SK-N-SH (cell line): ENCODE measurements at regions not wholly inside any gene's neighbourhood (a gene's known extent, or its start where the extent isn't known, plus 50 kb on each side); places are given as distances from the start of the nearest gene placed in this dataset.

Experiments
- EP300 ChIP-seq, 2 experiments: IDR thresholded peaks; 2 replicates each; pipeline versions ENCODE4 v1.4.0 to v1.6.1; 2012; ENCODE audit warnings: borderline replicate concordance in 1 of 2, low read depth in 1 of 2, low read length in 1 of 2
- RFX5 ChIP-seq: IDR thresholded peaks from 2 replicates; pipeline ENCODE4 v1.6.1; 2012; ENCODE audit warnings: mild to moderate bottlenecking, improper control_type of control experiment, low read length
- TF ChIP-seq, protein P1 (sequence below): fragments of 200-600 bp; sonication (generic); IDR thresholded peaks from 2 replicates; pipeline ENCODE4 v1.6.1; 2017; ENCODE audit warnings: antibody characterized with exemption, mild to moderate bottlenecking, moderate library complexity

DNA sequence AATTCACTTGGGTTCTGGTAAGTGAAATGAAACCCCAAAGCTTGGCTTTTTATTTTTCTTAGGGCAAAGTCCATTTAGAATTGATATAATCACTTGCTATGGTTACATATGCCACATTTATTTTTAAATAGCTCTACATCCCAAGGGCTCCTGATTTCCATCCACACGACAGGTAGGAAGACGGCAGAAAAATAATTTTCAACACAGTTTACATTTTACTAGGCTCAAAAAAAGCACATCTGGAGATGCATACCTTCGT lies 95.0 kb upstream of the EFNA5 start:
- no peak for TF ChIP-seq RFX5
- TF ChIP-seq, protein P1, sequence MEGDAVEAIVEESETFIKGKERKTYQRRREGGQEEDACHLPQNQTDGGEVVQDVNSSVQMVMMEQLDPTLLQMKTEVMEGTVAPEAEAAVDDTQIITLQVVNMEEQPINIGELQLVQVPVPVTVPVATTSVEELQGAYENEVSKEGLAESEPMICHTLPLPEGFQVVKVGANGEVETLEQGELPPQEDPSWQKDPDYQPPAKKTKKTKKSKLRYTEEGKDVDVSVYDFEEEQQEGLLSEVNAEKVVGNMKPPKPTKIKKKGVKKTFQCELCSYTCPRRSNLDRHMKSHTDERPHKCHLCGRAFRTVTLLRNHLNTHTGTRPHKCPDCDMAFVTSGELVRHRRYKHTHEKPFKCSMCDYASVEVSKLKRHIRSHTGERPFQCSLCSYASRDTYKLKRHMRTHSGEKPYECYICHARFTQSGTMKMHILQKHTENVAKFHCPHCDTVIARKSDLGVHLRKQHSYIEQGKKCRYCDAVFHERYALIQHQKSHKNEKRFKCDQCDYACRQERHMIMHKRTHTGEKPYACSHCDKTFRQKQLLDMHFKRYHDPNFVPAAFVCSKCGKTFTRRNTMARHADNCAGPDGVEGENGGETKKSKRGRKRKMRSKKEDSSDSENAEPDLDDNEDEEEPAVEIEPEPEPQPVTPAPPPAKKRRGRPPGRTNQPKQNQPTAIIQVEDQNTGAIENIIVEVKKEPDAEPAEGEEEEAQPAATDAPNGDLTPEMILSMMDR, result no peak
- TF ChIP-seq EP300 (IDR thresholded peaks at IDR 0.05; ENCODE audit: borderline replicate concordance in 1 of 2, low read depth in 1 of 2, low read length in 1 of 2), result no peak
